Upper lobe of right lung (tissue), 1 donor: ENCODE measurements at regions not wholly inside any gene's neighbourhood (a gene's known extent, or its start where the extent isn't known, plus 50 kb on each side); places are given as distances from the start of the nearest gene placed in this dataset.

ENCODE experiments used
- ATAC-seq: fragments of 200-7000 bp; cut with Tn5 transposase; one replicate; pipeline ENCODE4 v1.9.1; 2020; ENCODE audit warnings: mild to moderate bottlenecking, moderate library complexity
- DNase-seq: peaks from one replicate; pipeline ENCODE4 v3.0.0-alpha.2; 2020
- H3K27ac ChIP-seq: fragments of 200-600 bp; one replicate; pipeline ENCODE4 v1.8.0; 2022
- H3K27me3 ChIP-seq: fragments of 200-600 bp; one replicate; pipeline ENCODE4 v1.8.0; 2022; ENCODE audit warnings: mild to moderate bottlenecking
- H3K36me3 ChIP-seq: fragments of 200-600 bp; one replicate; pipeline ENCODE4 v1.8.0; 2022
- H3K4me1 ChIP-seq: fragments of 200-600 bp; one replicate; pipeline ENCODE4 v1.8.0; 2022
- H3K4me3 ChIP-seq: fragments of 200-600 bp; one replicate; pipeline ENCODE4 v1.8.0; 2022; ENCODE audit warnings: mild to moderate bottlenecking
- H3K9me3 ChIP-seq: fragments of 200-600 bp; one replicate; pipeline ENCODE4 v1.8.0; 2022
- CTCF ChIP-seq: fragments of 200-600 bp; IDR thresholded peaks from one replicate; pipeline ENCODE4 v1.8.0; 2022; ENCODE audit warnings: antibody characterized with exemption
- intact Hi-C: fragments of 100-400 bp; cut with DNase I; formaldehyde crosslinking; loops from one replicate; pipeline ENCODE4 v1.11.0; 2022
- donor health status: DM: no; HTN: yes; CAD: no; lungs with severe emphysema.

DNA sequence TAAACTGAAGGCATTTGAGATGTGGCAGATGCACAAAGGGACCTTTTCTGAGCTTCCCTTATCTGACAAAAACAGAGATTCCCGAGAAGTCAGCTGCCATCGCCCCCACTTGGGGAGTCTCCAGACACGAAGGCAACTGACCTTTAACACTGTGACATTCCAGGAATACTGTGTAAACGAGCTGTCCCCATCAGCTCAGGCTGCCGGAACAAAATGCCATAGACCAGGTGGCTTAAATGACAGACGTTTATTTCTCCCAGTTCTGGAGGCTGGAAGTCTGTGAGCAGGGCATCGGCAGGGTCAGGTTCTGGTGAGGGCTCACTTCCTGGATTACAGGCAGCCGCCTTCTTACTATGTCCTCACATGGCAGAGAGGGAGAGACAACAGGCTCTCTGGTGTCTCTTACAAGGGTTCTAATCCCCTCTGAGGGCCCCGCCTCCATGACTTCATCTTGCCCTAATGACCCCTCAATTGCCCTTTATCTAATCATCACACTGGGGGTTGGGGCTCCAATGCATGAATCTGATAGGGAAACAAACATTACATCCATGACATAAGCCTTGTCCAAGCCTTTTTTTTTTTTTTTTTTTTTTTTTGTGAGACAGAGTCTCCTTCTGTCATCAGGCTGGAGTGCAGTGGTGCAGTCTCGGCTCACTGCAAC, 178.5 kb upstream of the RPL38 start:
- intact Hi-C loops, result no loop called here
- no peak for ATAC-seq

DNA sequence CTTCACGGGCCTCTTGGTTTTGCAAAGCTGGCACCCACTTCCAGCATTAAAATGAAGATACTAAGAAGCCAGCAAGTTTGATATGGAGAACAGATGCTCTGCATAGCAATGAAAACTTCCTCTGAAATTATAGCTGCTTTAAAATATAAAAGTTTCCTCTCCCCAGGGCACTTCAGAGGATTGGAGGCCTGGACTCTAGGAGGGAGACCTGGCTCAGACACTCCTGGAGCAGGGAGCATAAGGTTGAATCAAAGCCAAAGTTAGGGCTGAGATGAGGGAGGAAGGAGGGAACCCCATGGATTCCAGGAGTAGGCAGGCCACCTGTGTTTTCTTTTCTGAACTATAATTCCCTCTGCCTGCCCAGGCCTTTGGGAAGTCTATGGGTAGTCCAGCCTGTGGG, 176.0 kb upstream of the RPL38 start:
- TF ChIP-seq CTCF, result no peak
- intact Hi-C loops, result no loop called here
- Histone ChIP-seq H3K27me3 (no peaks in the 10 kb centered on the region), H3K4me1 (no peaks in the 10 kb centered on the region), H3K36me3 (no peaks in the 10 kb centered on the region), H3K27ac (no peak overlapping the region), H3K4me3 (no peak overlapping the region), H3K9me3 (no peaks in the 10 kb centered on the region)
- ATAC-seq (no peak), DNase-seq (no peak)

More for the DNA sequence above, 178.5 kb upstream of the RPL38 start:
- Histone ChIP-seq H3K4me3 (no peak overlapping the region), H3K9me3 (no peaks in the 10 kb centered on the region), H3K27ac (no peak overlapping the region), H3K36me3 (no peaks in the 10 kb centered on the region), H3K4me1 (no peaks in the 10 kb centered on the region), H3K27me3 (no peaks in the 10 kb centered on the region)
- DNase-seq, result no peak
- TF ChIP-seq CTCF, result no peak

DNA sequence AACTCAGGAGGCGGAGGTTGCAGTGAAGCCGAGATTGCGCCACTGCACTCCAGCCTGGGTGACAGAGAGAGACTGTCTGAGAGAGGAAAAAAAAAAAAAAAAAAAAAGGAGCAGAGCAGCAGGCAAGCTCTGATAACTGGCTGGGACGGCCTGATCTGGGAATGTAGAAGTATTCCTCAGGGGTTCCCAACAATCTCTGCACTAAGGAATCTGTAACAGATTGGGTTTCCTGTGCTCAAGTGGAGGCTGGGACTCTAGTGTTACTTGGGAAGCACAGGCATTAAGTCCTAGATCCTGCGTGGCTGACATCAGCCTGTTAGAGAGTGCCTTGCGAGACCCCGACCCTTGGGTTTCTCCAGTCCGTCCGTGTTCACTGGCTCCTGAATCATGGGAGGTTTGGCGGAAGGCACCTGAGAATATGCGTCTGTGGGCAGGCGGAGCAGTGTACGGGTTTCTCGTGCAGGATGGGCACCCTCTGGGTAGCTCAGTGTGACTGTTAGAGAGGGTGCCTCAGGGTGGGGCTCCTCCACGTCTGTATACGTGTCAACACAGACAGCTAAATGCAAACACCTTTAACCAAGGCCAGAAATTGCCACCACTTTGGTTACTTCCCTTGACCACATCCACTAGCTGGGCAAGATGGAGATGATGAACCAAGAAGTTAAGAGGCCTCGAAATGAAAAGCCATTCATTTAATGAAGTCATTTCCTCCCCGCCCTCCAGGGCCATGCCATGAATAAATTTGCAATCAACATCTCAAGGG, 174.9 kb upstream of the RPL38 start:
- Histone ChIP-seq H3K4me3 (no peak overlapping the region), H3K9me3 (no peaks in the 10 kb centered on the region), H3K36me3 (no peaks in the 10 kb centered on the region), H3K4me1 (no peaks in the 10 kb centered on the region), H3K27ac (no peak overlapping the region), H3K27me3 (no peaks in the 10 kb centered on the region)
- DNase-seq, result no peak
- intact Hi-C loops, result no loop called here
- no peak for TF ChIP-seq CTCF
- no peak for ATAC-seq

GRCh38 chr17:74031316-74032090, 172.0 kb upstream of the RPL38 start:
- intact Hi-C loops, result no loop called here
- ATAC-seq, result no peak
- Histone ChIP-seq H3K36me3 (no peaks in the 10 kb centered on the region), H3K4me1 (no peaks in the 10 kb centered on the region), H3K27ac (no peak overlapping the region), H3K27me3 (no peaks in the 10 kb centered on the region), H3K4me3 (no peak overlapping the region), H3K9me3 (no peaks in the 10 kb centered on the region)
- TF ChIP-seq CTCF, result no peak
- no peak for DNase-seq

DNA sequence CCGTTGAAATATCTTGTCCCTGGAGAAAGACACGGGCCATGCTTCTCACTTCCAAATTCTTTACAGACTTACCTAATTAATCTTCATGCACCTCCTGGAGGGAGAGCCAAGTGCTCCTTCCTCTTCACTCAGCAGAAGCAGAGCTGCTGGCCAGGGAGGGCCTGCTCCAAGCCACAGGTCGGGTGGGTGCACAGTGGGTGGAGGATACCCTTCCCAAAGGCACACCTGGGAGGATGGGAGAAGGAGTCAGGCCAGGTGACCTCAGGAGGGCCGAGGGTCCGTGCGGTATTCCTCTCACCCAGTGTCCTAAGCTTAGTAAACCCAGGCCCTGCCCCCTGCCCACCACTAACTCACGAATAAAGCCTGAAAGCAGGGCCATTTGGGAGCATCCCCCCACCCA, 171.3 kb upstream of the RPL38 start:
- DNase-seq (no peak), ATAC-seq (no peak)
- no peaks in the 10 kb centered on the region for H3K9me3 ChIP-seq
- H3K36me3 ChIP-seq, result no peaks in the 10 kb centered on the region
- H3K27ac ChIP-seq, result no peak overlapping the region
- intact Hi-C loops, result no loop called here
- TF ChIP-seq CTCF, result no peak
- no peaks in the 10 kb centered on the region for H3K27me3 ChIP-seq
- no peak overlapping the region for H3K4me3 ChIP-seq
- H3K4me1 ChIP-seq, result no peaks in the 10 kb centered on the region
